Kidney (tissue), 13 donors: ENCODE measurements at regions not wholly inside any gene's neighbourhood (a gene's known extent, or its start where the extent isn't known, plus 50 kb on each side); places are given as distances from the start of the nearest gene placed in this dataset.

Experiments used
- DNase-seq, 5 donors: peaks; one replicate each; pipeline ENCODE4 v3.0.0-alpha.2; 2013 to 2020
- FAIRE-seq: peaks from 2 replicates; lab custom pipeline; 2012; peaks lifted over from hg19 to GRCh38; lab: Jason Lieb, UNC
- H3K27ac ChIP-seq, 2 donors: one replicate each; pipeline ENCODE4 v1.7.0; 2013; ENCODE audit warnings: low read depth in 2 of 2, low read length in 2 of 2, inconsistent platforms in 1 of 2
- H3K27me3 ChIP-seq: one replicate; pipeline ENCODE4 v1.7.1; 2013; ENCODE audit warnings: low read length, inconsistent platforms; ENCODE audit not compliant: control insufficient read depth, insufficient read depth
- H3K36me3 ChIP-seq, 3 donors: one replicate each; pipeline versions ENCODE4 v1.7.0 to v1.7.1; 2013; ENCODE audit warnings: low read length in 3 of 3, control low read depth in 1 of 3, inconsistent platforms in 1 of 3; ENCODE audit not compliant: insufficient read depth in 3 of 3, control insufficient read depth in 2 of 3
- H3K4me1 ChIP-seq, 3 donors: one replicate each; pipeline versions ENCODE4 v1.7.0 to v1.7.1; 2013; ENCODE audit warnings: low read length in 3 of 3, inconsistent platforms in 1 of 3, low read depth in 1 of 3; ENCODE audit not compliant: control insufficient read depth in 2 of 3, insufficient read depth in 2 of 3
- H3K4me3 ChIP-seq, 3 donors: one replicate each; pipeline versions ENCODE4 v1.7.0 to v1.8.1; 2013; ENCODE audit warnings: low read length in 3 of 3, control low read depth in 1 of 3, inconsistent platforms in 1 of 3
- H3K9ac ChIP-seq, 3 donors: one replicate each; pipeline versions ENCODE4 v1.7.0 to v1.7.1; 2013; ENCODE audit warnings: low read length in 3 of 3, control low read depth in 1 of 3, inconsistent platforms in 1 of 3
- H3K9me3 ChIP-seq, 3 donors: one replicate each; pipeline versions ENCODE4 v1.7.0 to v1.7.1; 2013; ENCODE audit warnings: low read length in 3 of 3, control low read depth in 1 of 3, inconsistent platforms in 1 of 3; ENCODE audit not compliant: control insufficient read depth in 2 of 3, insufficient read depth in 1 of 3
- CTCF ChIP-seq: IDR thresholded peaks from 3 replicates; pipeline ENCODE4 v1.5.1; 2012; ENCODE audit warnings: mild to moderate bottlenecking, moderate library complexity, borderline replicate concordance; ENCODE audit not compliant: insufficient read depth; ENCODE audit errors: extremely low read depth
- intact Hi-C: fragments of 100-400 bp; cut with DNase I; formaldehyde crosslinking; loops from one replicate; pipeline ENCODE4 v1.11.1; 2022
- donor health status: control.
- donor health status: control.
- donor health status: control.
- donor health status: control.
- donor health status: control.
- donor health status: DM: yes; HTN: yes; CAD: no.
- donor health status: Normal renal cell carcinoma (clear cell type).

- Histone ChIP-seq H3K9me3 (no peaks in the 10 kb centered on the region), H3K27ac (no peak overlapping the region), H3K4me1 (no peaks in the 10 kb centered on the region), H3K9ac (no peak overlapping the region), H3K4me3 (no peak overlapping the region), H3K36me3 (no peaks in the 10 kb centered on the region), H3K27me3 (no peaks in the 10 kb centered on the region)
- FAIRE-seq: no peak
- no peak for DNase-seq
- intact Hi-C loops: no loop called here
- no peak for TF ChIP-seq CTCF
Measured at GRCh38 chr5:36526537-36526936, 79.9 kb upstream of the SLC1A3 start.

- Histone ChIP-seq H3K4me1 (no peaks in the 10 kb centered on the region), H3K4me3 (no peak overlapping the region), H3K9me3 (no peaks in the 10 kb centered on the region), H3K9ac (no peak overlapping the region), H3K27me3 (no peaks in the 10 kb centered on the region), H3K27ac (no peak overlapping the region), H3K36me3 (no peaks in the 10 kb centered on the region)
- DNase-seq (no peak), FAIRE-seq (no peak)
- intact Hi-C loops: no loop called here
- no peak for TF ChIP-seq CTCF
Measured at GRCh38 chr5:36528588-36528987, 77.8 kb upstream of the SLC1A3 start.

GRCh38 chr5:36529142-36529541 lies 77.3 kb upstream of the SLC1A3 start:
- H3K27me3 ChIP-seq: no peaks in the 10 kb centered on the region
- intact Hi-C loops: no loop called here
- no peak for DNase-seq
- H3K4me1 ChIP-seq: no peaks in the 10 kb centered on the region
- no peak overlapping the region for H3K9ac ChIP-seq
- no peak overlapping the region for H3K4me3 ChIP-seq
- TF ChIP-seq CTCF: no peak
- H3K27ac ChIP-seq: no peak overlapping the region
- no peak for FAIRE-seq
- H3K9me3 ChIP-seq: no peaks in the 10 kb centered on the region
- H3K36me3 ChIP-seq: no peaks in the 10 kb centered on the region

- H3K9ac ChIP-seq: no peak overlapping the region
- TF ChIP-seq CTCF: no peak
- DNase-seq (peak in 1 of 5 donors; percentile 8), FAIRE-seq (no peak)
- H3K4me3 ChIP-seq: no peak overlapping the region
- H3K9me3 ChIP-seq: no peaks in the 10 kb centered on the region
- no peaks in the 10 kb centered on the region for H3K36me3 ChIP-seq
- no peak overlapping the region for H3K27ac ChIP-seq
- no peaks in the 10 kb centered on the region for H3K4me1 ChIP-seq
- no peaks in the 10 kb centered on the region for H3K27me3 ChIP-seq
- intact Hi-C loops: no loop called here
Measured at GRCh38 chr5:36530215-36530614, 76.2 kb upstream of the SLC1A3 start.
